ENCODE measurements at regions not wholly inside any gene's neighbourhood (a gene's known extent, or its start where the extent isn't known, plus 50 kb on each side); places are given as distances from the start of the nearest gene placed in this dataset.

- Histone ChIP-seq H3K4me3 (ENCODE audit: control insufficient read depth in 2 of 3, extremely low read depth in 1 of 3, insufficient read depth in 2 of 3, low read depth in 1 of 3, low read length in 3 of 3) (no peak overlapping the region), H3K9ac (ENCODE audit: control insufficient read depth, extremely low read depth, insufficient read depth, low read length) (no peak overlapping the region), H3K27ac (ENCODE audit: control insufficient read depth, insufficient read depth, low read length) (no peak overlapping the region), H3K79me2 (ENCODE audit: control insufficient read depth, insufficient read depth, low read length) (no peaks in the 10 kb centered on the region), H3K27me3 (ENCODE audit: control insufficient read depth, extremely low read depth, insufficient read depth, low read length) (no peaks in the 10 kb centered on the region), H3K9me1 (ENCODE audit: control insufficient read depth, extremely low read depth, insufficient read depth, low read length) (no peaks in the 10 kb centered on the region), H2AFZ (ENCODE audit: control insufficient read depth, low read length) (no peak overlapping the region), H3K4me1 (ENCODE audit: control insufficient read depth, extremely low read depth, insufficient read depth, low read length) (no peaks in the 10 kb centered on the region), H3K4me2 (ENCODE audit: control insufficient read depth, extremely low read depth, insufficient read depth, low read depth, low read length) (no peak overlapping the region), H4K20me1 (ENCODE audit: control insufficient read depth, extremely low read depth, insufficient read depth, low read length) (no peaks in the 10 kb centered on the region), H3K9me3 (ENCODE audit: control insufficient read depth, low read depth, low read length) (no peaks in the 10 kb centered on the region), H3K36me3 (ENCODE audit: control insufficient read depth in 2 of 2, extremely low read depth in 1 of 2, insufficient read depth in 2 of 2, low read length in 2 of 2) (no peaks in the 10 kb centered on the region)
- DNase-seq (ENCODE audit: low read depth, low spot score) (no peak), FAIRE-seq (no peak)
- dilution Hi-C loops (cut with MboI; ENCODE audit: extremely low pct_ligation_motif_present, low sequenced_read_pairs): no loop called here
- TF ChIP-seq, protein P1, sequence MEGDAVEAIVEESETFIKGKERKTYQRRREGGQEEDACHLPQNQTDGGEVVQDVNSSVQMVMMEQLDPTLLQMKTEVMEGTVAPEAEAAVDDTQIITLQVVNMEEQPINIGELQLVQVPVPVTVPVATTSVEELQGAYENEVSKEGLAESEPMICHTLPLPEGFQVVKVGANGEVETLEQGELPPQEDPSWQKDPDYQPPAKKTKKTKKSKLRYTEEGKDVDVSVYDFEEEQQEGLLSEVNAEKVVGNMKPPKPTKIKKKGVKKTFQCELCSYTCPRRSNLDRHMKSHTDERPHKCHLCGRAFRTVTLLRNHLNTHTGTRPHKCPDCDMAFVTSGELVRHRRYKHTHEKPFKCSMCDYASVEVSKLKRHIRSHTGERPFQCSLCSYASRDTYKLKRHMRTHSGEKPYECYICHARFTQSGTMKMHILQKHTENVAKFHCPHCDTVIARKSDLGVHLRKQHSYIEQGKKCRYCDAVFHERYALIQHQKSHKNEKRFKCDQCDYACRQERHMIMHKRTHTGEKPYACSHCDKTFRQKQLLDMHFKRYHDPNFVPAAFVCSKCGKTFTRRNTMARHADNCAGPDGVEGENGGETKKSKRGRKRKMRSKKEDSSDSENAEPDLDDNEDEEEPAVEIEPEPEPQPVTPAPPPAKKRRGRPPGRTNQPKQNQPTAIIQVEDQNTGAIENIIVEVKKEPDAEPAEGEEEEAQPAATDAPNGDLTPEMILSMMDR (optimal IDR thresholded peaks at IDR 0.05 in 1 of 3, IDR thresholded peaks at IDR 0.05 in 1 of 3, conservative IDR thresholded peaks at IDR 0.05 in 1 of 3; ENCODE audit: extremely low read depth in 1 of 3, insufficient read depth in 2 of 3, low read length in 3 of 3): no peak
- no peak for TF ChIP-seq EZH2 (IDR thresholded peaks at IDR 0.05; ENCODE audit: low read length)
Measured at GRCh38 chr5:175596761-175597189, 61.1 kb upstream of the HRH2 start.

- no peak for TF ChIP-seq EZH2 (IDR thresholded peaks at IDR 0.05; ENCODE audit: low read length)
- TF ChIP-seq, protein P1 (optimal IDR thresholded peaks at IDR 0.05 in 1 of 3, IDR thresholded peaks at IDR 0.05 in 1 of 3, conservative IDR thresholded peaks at IDR 0.05 in 1 of 3; ENCODE audit: extremely low read depth in 1 of 3, insufficient read depth in 2 of 3, low read length in 3 of 3): no peak
- no peaks in the 10 kb centered on the region for H3K9me1 ChIP-seq (ENCODE audit: control insufficient read depth, extremely low read depth, insufficient read depth, low read length)
- H3K79me2 ChIP-seq (ENCODE audit: control insufficient read depth, insufficient read depth, low read length): no peaks in the 10 kb centered on the region
- H4K20me1 ChIP-seq (ENCODE audit: control insufficient read depth, extremely low read depth, insufficient read depth, low read length): no peaks in the 10 kb centered on the region
- no peaks in the 10 kb centered on the region for H3K36me3 ChIP-seq (ENCODE audit: control insufficient read depth in 2 of 2, extremely low read depth in 1 of 2, insufficient read depth in 2 of 2, low read length in 2 of 2)
- H3K9ac ChIP-seq (ENCODE audit: control insufficient read depth, extremely low read depth, insufficient read depth, low read length): no peak overlapping the region
- no peak overlapping the region for H3K4me2 ChIP-seq (ENCODE audit: control insufficient read depth, extremely low read depth, insufficient read depth, low read depth, low read length)
- FAIRE-seq: no peak
- DNase-seq (ENCODE audit: low read depth, low spot score): no peak
- no peak overlapping the region for H3K4me3 ChIP-seq (ENCODE audit: control insufficient read depth in 2 of 3, extremely low read depth in 1 of 3, insufficient read depth in 2 of 3, low read depth in 1 of 3, low read length in 3 of 3)
- dilution Hi-C loops (cut with MboI; ENCODE audit: extremely low pct_ligation_motif_present, low sequenced_read_pairs): no loop called here
- H3K27ac ChIP-seq (ENCODE audit: control insufficient read depth, insufficient read depth, low read length): no peak overlapping the region
- no peaks in the 10 kb centered on the region for H3K4me1 ChIP-seq (ENCODE audit: control insufficient read depth, extremely low read depth, insufficient read depth, low read length)
- H3K9me3 ChIP-seq (ENCODE audit: control insufficient read depth, low read depth, low read length): no peaks in the 10 kb centered on the region
- H2AFZ ChIP-seq (ENCODE audit: control insufficient read depth, low read length): no peak overlapping the region
- H3K27me3 ChIP-seq (ENCODE audit: control insufficient read depth, extremely low read depth, insufficient read depth, low read length): no peaks in the 10 kb centered on the region
Measured at GRCh38 chr5:175597718-175598117, 60.2 kb upstream of the HRH2 start.

All from keratinocyte (primary cell).